Lower leg skin (tissue), 3 donors: ENCODE measurements at regions not wholly inside any gene's neighbourhood (a gene's known extent, or its start where the extent isn't known, plus 50 kb on each side); places are given as distances from the start of the nearest gene placed in this dataset.
"Not testable (repeated sequence)": the region's sequence is repeated elsewhere in the genome, so short reads cannot be mapped to it uniquely, and the experiment has no call there.

Experiments
- CTCF ChIP-seq, 3 donors: fragments of 450-650 bp; IDR thresholded peaks; one replicate each; pipeline ENCODE4 v1.5.1; 2016; ENCODE audit warnings: antibody characterized with exemption in 3 of 3, mild to moderate bottlenecking in 3 of 3, moderate library complexity in 2 of 3
- POLR2A ChIP-seq, 2 donors: fragments of 450-650 bp; IDR thresholded peaks; one replicate each; pipeline ENCODE4 v1.6.1; 2016 to 2017; ENCODE audit warnings: antibody characterized with exemption in 2 of 2, mild to moderate bottlenecking in 1 of 2, moderate library complexity in 1 of 2

DNA sequence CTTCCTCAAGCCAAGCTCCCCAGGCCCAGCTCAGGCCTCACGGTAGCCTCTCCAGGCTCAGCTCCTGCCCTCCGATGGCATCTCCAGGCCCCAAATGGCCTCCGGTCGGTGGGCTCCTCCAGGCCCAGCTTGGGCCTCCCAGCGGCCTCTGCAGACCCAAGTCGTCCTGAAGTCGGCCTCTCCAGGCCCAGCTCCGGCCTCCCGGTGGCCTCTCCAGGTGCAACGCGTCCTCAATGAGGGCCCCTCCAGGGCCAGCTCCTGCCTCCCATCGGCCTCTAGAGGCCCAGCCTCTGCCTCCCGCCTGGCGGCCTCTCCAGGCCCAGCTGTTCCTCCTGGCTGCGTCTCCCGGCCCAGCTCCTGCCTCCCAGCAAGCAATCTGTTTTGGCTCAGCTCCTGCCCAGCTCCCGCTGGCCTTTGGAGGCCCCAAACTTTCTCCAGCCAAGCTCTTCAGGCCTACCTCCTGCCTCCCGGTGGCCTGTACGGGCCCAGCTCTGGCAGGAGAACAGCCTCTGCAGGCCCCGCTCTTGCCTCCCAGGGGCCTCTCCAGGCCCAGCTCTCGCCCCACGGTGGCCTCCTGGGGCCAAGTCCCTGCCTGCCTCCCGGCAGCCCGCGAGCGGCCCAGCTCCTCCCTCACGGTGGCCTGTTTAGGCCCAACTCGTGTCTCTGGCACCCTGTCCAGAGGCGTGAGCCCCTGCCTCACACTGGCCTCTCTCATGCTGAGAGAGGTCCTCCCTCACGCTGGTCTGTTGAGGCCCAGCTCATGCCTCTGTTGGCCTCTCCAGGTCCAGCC, 328.1 kb downstream of the ZNF479 start:
- TF ChIP-seq CTCF, POLR2A (IDR thresholded peaks at IDR 0.05): not testable (repeated sequence)
